ENCODE measurements at regions not wholly inside any gene's neighbourhood (a gene's known extent, or its start where the extent isn't known, plus 50 kb on each side); places are given as distances from the start of the nearest gene placed in this dataset.

DNA sequence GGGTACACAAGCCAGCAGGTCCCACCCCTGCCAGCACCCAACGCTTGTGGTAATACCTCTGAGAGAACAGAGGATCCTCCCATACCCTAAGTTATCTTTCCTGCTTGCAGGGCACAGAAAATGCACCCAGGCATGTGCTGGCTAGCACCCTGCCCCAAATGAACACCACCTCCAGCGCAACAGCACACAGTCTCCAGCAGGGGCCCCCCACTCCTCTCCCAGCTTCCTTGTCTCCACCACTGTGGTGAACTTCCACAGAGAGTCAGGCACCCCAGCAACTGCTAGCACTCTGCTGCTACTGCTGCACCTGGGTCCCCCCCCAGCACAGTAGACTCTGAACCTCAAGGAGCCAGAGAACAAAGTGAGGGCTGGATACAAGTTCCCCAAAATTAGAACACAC lies 216.8 kb upstream of the CNTNAP5 start:
- DNase-seq, result no peak

DNA sequence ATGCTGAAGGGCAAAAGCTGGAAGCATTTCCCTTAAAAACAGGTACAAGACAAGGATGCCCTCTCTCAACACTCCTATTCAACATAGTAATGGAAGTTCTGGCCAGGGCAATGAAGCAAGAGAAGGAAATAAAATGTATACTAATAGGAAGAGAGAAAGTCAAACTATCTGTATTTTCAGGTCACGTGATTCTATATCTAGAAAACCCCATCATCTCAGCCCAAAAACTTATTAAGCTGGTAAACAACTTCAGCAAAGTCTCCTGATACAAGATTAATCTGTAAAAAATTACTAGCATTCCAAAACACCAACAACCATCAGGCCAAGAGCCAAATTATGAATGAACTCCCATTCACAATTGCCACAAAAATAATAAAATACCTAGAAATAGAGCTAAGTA lies 213.2 kb upstream of the CNTNAP5 start:
- intact Hi-C loops (cut with micrococcal nuclease), result no loop called here
- DNase-seq, result no peak
- Histone ChIP-seq H3K9me3 (replicated peaks) (peaks cover 49% of the 10 kb centered on the region), H3K4me3 (no peak overlapping the region), H3K27me3 (ENCODE audit: low read depth) (no peaks in the 10 kb centered on the region), H3K36me3 (no peaks in the 10 kb centered on the region), H3K4me1 (no peaks in the 10 kb centered on the region), H3K27ac (replicated peaks) (no peak overlapping the region)
- TF ChIP-seq, protein P1, sequence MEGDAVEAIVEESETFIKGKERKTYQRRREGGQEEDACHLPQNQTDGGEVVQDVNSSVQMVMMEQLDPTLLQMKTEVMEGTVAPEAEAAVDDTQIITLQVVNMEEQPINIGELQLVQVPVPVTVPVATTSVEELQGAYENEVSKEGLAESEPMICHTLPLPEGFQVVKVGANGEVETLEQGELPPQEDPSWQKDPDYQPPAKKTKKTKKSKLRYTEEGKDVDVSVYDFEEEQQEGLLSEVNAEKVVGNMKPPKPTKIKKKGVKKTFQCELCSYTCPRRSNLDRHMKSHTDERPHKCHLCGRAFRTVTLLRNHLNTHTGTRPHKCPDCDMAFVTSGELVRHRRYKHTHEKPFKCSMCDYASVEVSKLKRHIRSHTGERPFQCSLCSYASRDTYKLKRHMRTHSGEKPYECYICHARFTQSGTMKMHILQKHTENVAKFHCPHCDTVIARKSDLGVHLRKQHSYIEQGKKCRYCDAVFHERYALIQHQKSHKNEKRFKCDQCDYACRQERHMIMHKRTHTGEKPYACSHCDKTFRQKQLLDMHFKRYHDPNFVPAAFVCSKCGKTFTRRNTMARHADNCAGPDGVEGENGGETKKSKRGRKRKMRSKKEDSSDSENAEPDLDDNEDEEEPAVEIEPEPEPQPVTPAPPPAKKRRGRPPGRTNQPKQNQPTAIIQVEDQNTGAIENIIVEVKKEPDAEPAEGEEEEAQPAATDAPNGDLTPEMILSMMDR (IDR thresholded peaks at IDR 0.05; ENCODE audit: borderline replicate concordance), result no peak

More for the DNA sequence above, 216.8 kb upstream of the CNTNAP5 start:
- no peak overlapping the region for H3K27ac ChIP-seq (replicated peaks)
- H3K36me3 ChIP-seq, result no peaks in the 10 kb centered on the region
- intact Hi-C loops (cut with micrococcal nuclease), result no loop called here
- no peaks in the 10 kb centered on the region for H3K27me3 ChIP-seq (ENCODE audit: low read depth)
- peaks cover 81% of the 10 kb centered on the region for H3K9me3 ChIP-seq (replicated peaks)
- no peaks in the 10 kb centered on the region for H3K4me1 ChIP-seq
- TF ChIP-seq, protein P1 (IDR thresholded peaks at IDR 0.05; ENCODE audit: borderline replicate concordance), result no peak
- H3K4me3 ChIP-seq, result no peak overlapping the region

DNA sequence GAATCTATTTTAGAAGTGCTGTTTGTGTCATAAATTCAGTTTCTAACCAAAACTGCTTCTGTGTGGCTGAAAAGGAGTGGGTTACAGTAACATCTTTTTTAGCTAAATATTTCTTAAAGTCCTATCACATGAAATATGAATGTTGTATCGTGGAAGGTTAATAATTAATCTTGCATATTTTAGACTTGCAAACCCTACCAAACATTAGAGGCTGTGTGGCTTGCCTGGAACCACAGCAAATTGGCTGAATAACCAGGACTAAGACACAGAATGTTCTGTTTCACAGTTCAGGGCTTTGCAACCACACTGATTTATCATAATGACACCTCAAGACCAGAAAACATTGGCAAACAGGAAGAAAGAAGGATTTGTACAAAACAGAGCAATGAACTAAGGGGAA lies 208.9 kb upstream of the CNTNAP5 start:
- intact Hi-C loops (cut with micrococcal nuclease), result no loop called here
- Histone ChIP-seq H3K4me3 (no peak overlapping the region), H3K36me3 (no peaks in the 10 kb centered on the region), H3K27me3 (ENCODE audit: low read depth) (no peaks in the 10 kb centered on the region), H3K9me3 (replicated peaks) (peaks cover 8% of the 10 kb centered on the region), H3K27ac (replicated peaks) (no peak overlapping the region), H3K4me1 (no peaks in the 10 kb centered on the region)
- DNase-seq, result no peak
- TF ChIP-seq, protein P1 (IDR thresholded peaks at IDR 0.05; ENCODE audit: borderline replicate concordance), result no peak

DNA sequence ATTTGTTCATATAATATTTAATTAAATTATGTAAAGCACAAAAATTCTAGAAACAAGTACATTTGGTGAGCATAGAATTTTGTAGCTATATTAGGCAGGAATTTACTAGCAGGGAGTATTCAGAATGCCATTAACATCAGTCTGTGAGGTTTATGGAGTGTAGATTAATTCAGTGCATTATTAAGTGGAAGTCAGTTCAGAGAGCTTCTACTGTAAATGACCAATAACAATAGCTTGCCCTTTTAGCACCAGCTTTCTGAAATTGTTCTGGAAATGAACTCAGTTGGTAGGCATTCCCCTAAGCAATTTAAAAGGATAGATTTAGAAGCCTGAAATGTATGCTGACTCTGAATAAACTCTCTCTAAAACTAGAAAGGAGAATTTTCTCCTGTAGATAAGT lies 208.2 kb upstream of the CNTNAP5 start:
- H3K4me1 ChIP-seq, result no peaks in the 10 kb centered on the region
- H3K9me3 ChIP-seq (replicated peaks), result peaks cover under 1% of the 10 kb centered on the region
- DNase-seq, result no peak
- no peaks in the 10 kb centered on the region for H3K36me3 ChIP-seq
- intact Hi-C loops (cut with micrococcal nuclease), result no loop called here
- H3K27me3 ChIP-seq (ENCODE audit: low read depth), result no peaks in the 10 kb centered on the region
- H3K27ac ChIP-seq (replicated peaks), result no peak overlapping the region
- H3K4me3 ChIP-seq, result no peak overlapping the region
- TF ChIP-seq, protein P1 (IDR thresholded peaks at IDR 0.05; ENCODE audit: borderline replicate concordance), result no peak

DNA sequence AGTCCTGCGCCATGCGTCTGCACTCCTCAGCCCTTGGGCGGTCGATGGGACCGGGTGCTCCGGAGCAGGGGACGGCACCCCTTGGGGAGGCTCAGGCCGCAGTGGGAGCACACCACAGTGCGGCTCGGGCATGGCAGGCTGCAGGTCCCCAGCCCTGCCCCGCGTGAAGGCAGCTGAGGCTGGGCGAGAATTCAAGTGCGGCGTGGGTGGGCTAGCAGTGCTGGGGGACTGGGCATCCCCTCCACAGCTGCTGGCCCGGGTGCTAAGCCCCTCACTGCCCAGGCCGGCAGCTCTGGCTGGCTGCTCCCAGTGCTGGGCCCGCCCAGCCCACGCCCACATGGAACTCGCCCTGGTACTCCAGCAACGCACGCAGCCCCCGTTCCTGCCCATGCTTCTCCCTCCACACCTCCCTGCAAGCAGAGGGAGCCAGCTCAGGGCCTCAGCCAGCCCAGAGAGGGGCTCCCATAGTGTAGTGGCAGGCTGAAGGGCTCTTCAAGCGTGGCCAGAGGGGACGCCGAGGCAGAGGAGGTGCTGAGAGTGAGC lies 198.3 kb upstream of the CNTNAP5 start:
- DNase-seq, result no peak
- peaks cover 38% of the 10 kb centered on the region for H3K9me3 ChIP-seq (replicated peaks)
- intact Hi-C loops (cut with micrococcal nuclease), result no loop called here
- H3K27me3 ChIP-seq (ENCODE audit: low read depth), result no peaks in the 10 kb centered on the region
- H3K4me3 ChIP-seq, result no peak overlapping the region
- no peak overlapping the region for H3K27ac ChIP-seq (replicated peaks)
- no peaks in the 10 kb centered on the region for H3K4me1 ChIP-seq
- TF ChIP-seq, protein P1 (IDR thresholded peaks at IDR 0.05; ENCODE audit: borderline replicate concordance), result no peak
- no peaks in the 10 kb centered on the region for H3K36me3 ChIP-seq
